IMR-90 (cell line): ENCODE measurements at regions not wholly inside any gene's neighbourhood (a gene's known extent, or its start where the extent isn't known, plus 50 kb on each side); places are given as distances from the start of the nearest gene placed in this dataset.

Source experiments
- ATAC-seq: fragments of 200-7000 bp; cut with Tn5 transposase; 2 replicates; pipeline ENCODE4 v1.9.1; 2020; ENCODE audit warnings: low read depth, mild to moderate bottlenecking, moderate library complexity
- BruUV-seq: library from RNA; stranded (reverse); fragments of 400-500 nt; replicated peaks from 2 replicates; lab custom pipeline; 2021; lab: Mats Ljungman, UMichigan
- CTCF ChIA-PET: fragments of 300-600 bp; formaldehyde crosslinking; extraction: SDS; loops from one replicate; lab custom pipeline; 2021; ENCODE audit warnings: antibody characterized with exemption; lab: Yijun Ruan, JAX
- POLR2A ChIA-PET: fragments of 300-600 bp; sonication (Branson Sonifier 250); formaldehyde crosslinking; loops from one replicate; lab custom pipeline; 2022; ENCODE audit warnings: antibody characterized with exemption; ENCODE audit not compliant: unreplicated experiment; lab: Charles Lee
- DNase-seq: peaks from one replicate; pipeline ENCODE4 v3.0.0; 2013
- H2AFZ ChIP-seq: replicated peaks from 2 replicates; pipeline ENCODE3; 2013; ENCODE audit warnings: low read length, mild to moderate bottlenecking; ENCODE audit not compliant: poor library complexity
- H2AK5ac ChIP-seq: 2 replicates; pipeline ENCODE4 v1.6.1; 2013; ENCODE audit warnings: low read depth, low read length, inconsistent platforms
- H2AK9ac ChIP-seq: replicated peaks from 2 replicates; pipeline ENCODE3; 2013; ENCODE audit warnings: mild to moderate bottlenecking, low read depth, low read length, moderate library complexity; ENCODE audit not compliant: poor library complexity
- H2BK120ac ChIP-seq: 2 replicates; pipeline ENCODE4 v1.6.1; 2013; ENCODE audit warnings: low read depth, low read length, inconsistent platforms
- H2BK15ac ChIP-seq: 3 replicates; pipeline ENCODE4 v1.6.1; 2013; ENCODE audit warnings: low read depth, low read length, inconsistent platforms
- H2BK20ac ChIP-seq: 2 replicates; pipeline ENCODE4 v1.6.1; 2013; ENCODE audit warnings: low read depth, mild to moderate bottlenecking, inconsistent platforms, low read length, moderate library complexity
- H2BK5ac ChIP-seq: 2 replicates; pipeline ENCODE4 v1.6.1; 2013; ENCODE audit warnings: mild to moderate bottlenecking, low read depth, low read length, inconsistent platforms; ENCODE audit not compliant: poor library complexity, severe bottlenecking
- H3K14ac ChIP-seq: replicated peaks from 2 replicates; pipeline ENCODE4 v1.6.1; 2013; ENCODE audit warnings: low read depth, low read length, inconsistent platforms
- H3K18ac ChIP-seq: 2 replicates; pipeline ENCODE4 v1.6.1; 2013; ENCODE audit warnings: low read depth, low read length, control low read depth
- H3K23ac ChIP-seq: 2 replicates; pipeline ENCODE4 v1.6.1; 2013; ENCODE audit warnings: low read depth, low read length, inconsistent platforms
- H3K27ac ChIP-seq: 2 replicates; pipeline ENCODE4 v1.5.1; 2013; ENCODE audit warnings: mild to moderate bottlenecking, control low read depth, low read length; ENCODE audit not compliant: insufficient read depth
- H3K27me3 ChIP-seq: 2 replicates; pipeline ENCODE4 v1.6.1; 2013; ENCODE audit warnings: low read length; ENCODE audit not compliant: control insufficient read depth, insufficient read depth
- H3K36me3 ChIP-seq: 2 replicates; pipeline ENCODE4 v1.6.1; 2013; ENCODE audit warnings: low read length, mixed read lengths; ENCODE audit not compliant: control insufficient read depth, insufficient read depth
- H3K4ac ChIP-seq: 2 replicates; pipeline ENCODE4 v1.6.1; 2013; ENCODE audit warnings: low read depth, low read length, inconsistent platforms
- H3K4me1 ChIP-seq: 2 replicates; pipeline ENCODE4 v1.6.1; 2013; ENCODE audit warnings: low read length, mixed read lengths; ENCODE audit not compliant: control insufficient read depth, insufficient read depth
- H3K4me2 ChIP-seq: 2 replicates; pipeline ENCODE4 v1.6.1; 2013; ENCODE audit warnings: low read depth, mild to moderate bottlenecking, control low read depth, low read length, moderate library complexity
- H3K4me3 ChIP-seq: 2 replicates; pipeline ENCODE4 v1.5.1; 2013; ENCODE audit warnings: low read depth, mild to moderate bottlenecking, control low read depth, low read length, moderate library complexity; ENCODE audit not compliant: insufficient read depth
- H3K56ac ChIP-seq: 2 replicates; pipeline ENCODE4 v1.6.1; 2013; ENCODE audit warnings: low read length, inconsistent platforms; ENCODE audit not compliant: insufficient read depth; ENCODE audit errors: extremely low read depth
- H3K79me1 ChIP-seq, 2 experiments: 2 replicates each; pipeline ENCODE4 v1.6.1; 2013; ENCODE audit warnings: low read length in 2 of 2, inconsistent platforms in 1 of 2, low read depth in 1 of 2
- H3K9ac ChIP-seq: 2 replicates; pipeline ENCODE4 v1.6.1; 2013; ENCODE audit warnings: low read depth, low read length, control low read depth
- H3K9me1 ChIP-seq: 2 replicates; pipeline ENCODE4 v1.6.1; 2013; ENCODE audit warnings: low read length, inconsistent platforms; ENCODE audit not compliant: insufficient read depth
- H3K9me3 ChIP-seq: 2 replicates; pipeline ENCODE4 v1.6.1; 2013; ENCODE audit warnings: low read length; ENCODE audit not compliant: control insufficient read depth, insufficient read depth
- H4K20me1 ChIP-seq: 2 replicates; pipeline ENCODE4 v1.6.1; 2013; ENCODE audit warnings: low read length, inconsistent platforms; ENCODE audit not compliant: insufficient read depth
- H4K5ac ChIP-seq: 2 replicates; pipeline ENCODE4 v1.6.1; 2013; ENCODE audit warnings: mild to moderate bottlenecking, low read depth, low read length, control low read depth
- H4K8ac ChIP-seq, 2 experiments: 2 replicates each; pipeline ENCODE4 v1.6.1; 2013; ENCODE audit warnings: low read depth in 2 of 2, low read length in 2 of 2, control low read depth in 1 of 2, inconsistent platforms in 1 of 2
- H4K91ac ChIP-seq: 2 replicates; pipeline ENCODE4 v1.6.1; 2013; ENCODE audit warnings: low read depth, low read length, inconsistent platforms; ENCODE audit not compliant: insufficient read depth
- BHLHE40 ChIP-seq: fragments of 150-350 bp; IDR thresholded peaks from 2 replicates; pipeline ENCODE4 v1.6.1; 2016; ENCODE audit warnings: mild to moderate bottlenecking, low read depth, low read length
- CEBPB ChIP-seq: IDR thresholded peaks from 2 replicates; pipeline ENCODE4 v1.6.1; 2012; ENCODE audit warnings: low read depth, low read length, improper control_type of control experiment
- CHD1 ChIP-seq: IDR thresholded peaks from 2 replicates; pipeline ENCODE4 v1.6.1; 2012; ENCODE audit warnings: low read depth, low read length, improper control_type of control experiment
- CTCF ChIP-seq: conservative IDR thresholded peaks from 2 replicates; pipeline ENCODE4 v1.5.1; 2012; ENCODE audit warnings: mild to moderate bottlenecking, low read depth, low read length, improper control_type of control experiment
- FOS ChIP-seq: fragments of 150-350 bp; IDR thresholded peaks from 2 replicates; pipeline ENCODE4 v1.6.1; 2016; ENCODE audit warnings: low read depth, low read length
- MAFK ChIP-seq: IDR thresholded peaks from 2 replicates; pipeline ENCODE4 v1.6.1; 2012; ENCODE audit warnings: low read depth, low read length, improper control_type of control experiment
- MAZ ChIP-seq: IDR thresholded peaks from 2 replicates; pipeline ENCODE4 v1.6.1; 2012; ENCODE audit warnings: low read depth, mild to moderate bottlenecking, low read length, improper control_type of control experiment, moderate library complexity, borderline replicate concordance
- MXI1 ChIP-seq: IDR thresholded peaks from 2 replicates; pipeline ENCODE4 v1.6.1; 2012; ENCODE audit warnings: low read depth, mild to moderate bottlenecking, low read length, moderate library complexity, borderline replicate concordance
- NFE2L2 ChIP-seq: fragments of 150-350 bp; IDR thresholded peaks from 2 replicates; pipeline ENCODE4 v1.6.1; 2016; ENCODE audit warnings: low read depth, mild to moderate bottlenecking, low read length
- POLR2A ChIP-seq: IDR thresholded peaks from 2 replicates; pipeline ENCODE4 v1.6.1; 2012; ENCODE audit warnings: mild to moderate bottlenecking, low read depth, low read length
- RAD21 ChIP-seq: IDR thresholded peaks from 2 replicates; pipeline ENCODE4 v1.6.1; 2012; ENCODE audit warnings: low read length, improper control_type of control experiment
- RCOR1 ChIP-seq: IDR thresholded peaks from 2 replicates; pipeline ENCODE4 v1.6.1; 2012; ENCODE audit warnings: mild to moderate bottlenecking, low read length, improper control_type of control experiment; ENCODE audit not compliant: insufficient replicate concordance
- RFX5 ChIP-seq: IDR thresholded peaks from 2 replicates; pipeline ENCODE4 v1.8.0; 2012; ENCODE audit warnings: low read depth, mild to moderate bottlenecking, low read length, moderate library complexity
- SMC3 ChIP-seq: fragments of 150-350 bp; IDR thresholded peaks from 2 replicates; pipeline ENCODE4 v1.6.1; 2016; ENCODE audit warnings: low read depth, mild to moderate bottlenecking, antibody characterized with exemption, low read length, moderate library complexity
- USF2 ChIP-seq: fragments of 150-350 bp; IDR thresholded peaks from 2 replicates; pipeline ENCODE4 v1.6.1; 2017; ENCODE audit warnings: mild to moderate bottlenecking, antibody characterized with exemption, low read length, low read depth
- WGBS, 2 experiments: methylation state at CpG; one replicate each; pipeline versions ENCODE4 v1.1.5 to v1.1.7; 2013; ENCODE audit warnings: missing lambda C conversion rate in 2 of 2; ENCODE audit not compliant: insufficient read length in 1 of 2; ENCODE audit errors: extremely low coverage in 2 of 2; 5-methylcytosine and 5-hydroxymethylcytosine counted together
- dilution Hi-C: fragments of 300-500 bp; cut with HindIII; formaldehyde crosslinking; loops from one replicate; pipeline ENCODE4 v1.14.3; 2018; ENCODE audit warnings: low sequenced_read_pairs; ENCODE audit not compliant: unreplicated experiment
- in situ Hi-C: fragments of 300-500 bp; cut with MboI; formaldehyde crosslinking; loops from 3 replicates; pipeline ENCODE4 v1.14.3; 2019; ENCODE audit warnings: low sequenced_read_pairs, inconsistent platforms, mixed read lengths
- intact Hi-C: fragments of 100-400 bp; cut with micrococcal nuclease; formaldehyde crosslinking; loops from 2 replicates; pipeline ENCODE4 v1.10.0; 2022

GRCh38 chr18:35915056-35915455, 57.4 kb upstream of the RMP24 start:
- Histone ChIP-seq H2AK5ac (no peak overlapping the region), H3K27me3 (peaks cover 9% of the 10 kb centered on the region), H2AFZ (no peak overlapping the region), H3K27ac (no peak overlapping the region), H3K23ac (no peak overlapping the region), H4K5ac (no peak overlapping the region), H3K4me2 (no peak overlapping the region), H3K4me1 (no peaks in the 10 kb centered on the region), H3K18ac (no peak overlapping the region), H3K9me1 (no peaks in the 10 kb centered on the region), H2BK120ac (no peak overlapping the region), H4K8ac (no peak overlapping the region), H3K56ac (no peak overlapping the region; the same call in 1 of the 2 replicates), H2AK9ac (no peak overlapping the region), H3K36me3 (no peaks in the 10 kb centered on the region), H4K91ac (no peak overlapping the region), H3K9ac (no peak overlapping the region), H4K20me1 (no peaks in the 10 kb centered on the region), H2BK20ac (no peak overlapping the region), H2BK5ac (no peak overlapping the region), H2BK15ac (no peak overlapping the region), H3K9me3 (no peaks in the 10 kb centered on the region), H3K4ac (no peak overlapping the region), H3K79me1 (no peaks in the 10 kb centered on the region), H3K14ac (no peak overlapping the region), H3K4me3 (no peak overlapping the region)
- CTCF ChIA-PET: no interaction called here
- no CpG with 5 or more reads among the region's 4 CpGs for WGBS, 2 experiments
- in situ Hi-C loops (no loop called here), intact Hi-C loops (no loop called here), dilution Hi-C loops (no loop called here)
- no peak for TF ChIP-seq SMC3
- no peak for TF ChIP-seq RFX5
- TF ChIP-seq CEBPB: no peak
- no peak for TF ChIP-seq MXI1
- no peak for TF ChIP-seq CTCF
- no peak for TF ChIP-seq POLR2A
- no peak for TF ChIP-seq NFE2L2
- TF ChIP-seq RCOR1: no peak
- TF ChIP-seq FOS: no peak
- TF ChIP-seq CHD1: no peak
- TF ChIP-seq MAZ: no peak
- TF ChIP-seq BHLHE40: no peak
- no peak for TF ChIP-seq RAD21
- TF ChIP-seq USF2: no peak
- no peak for TF ChIP-seq MAFK
- POLR2A ChIA-PET: no interaction called here
- ATAC-seq (no peak), DNase-seq (no peak)
- no TSS peak for BruUV-seq
